Adrenal gland (tissue), 5 donors: ENCODE measurements at regions not wholly inside any gene's neighbourhood (a gene's known extent, or its start where the extent isn't known, plus 50 kb on each side); places are given as distances from the start of the nearest gene placed in this dataset.
"Not testable (repeated sequence)": the region's sequence is repeated elsewhere in the genome, so short reads cannot be mapped to it uniquely, and the experiment has no call there.

Source experiments
- CTCF ChIP-seq, 6 experiments: fragments of 450-650 bp in 4 of 6; fragments of 200-600 bp in 2 of 6; sonication (generic) in 1 of 6; IDR thresholded peaks; 1 replicate in 5 of 6; 2 replicates in 1 of 6; pipeline versions ENCODE4 v1.5.1 to v1.8.0; 2016 to 2021; ENCODE audit warnings: antibody characterized with exemption in 6 of 6, mild to moderate bottlenecking in 2 of 6, moderate library complexity in 1 of 6
- POLR2A ChIP-seq, 2 donors: fragments of 450-650 bp; IDR thresholded peaks; one replicate each; pipeline ENCODE4 v1.6.1; 2017; ENCODE audit warnings: antibody characterized with exemption in 2 of 2, mild to moderate bottlenecking in 2 of 2, moderate library complexity in 1 of 2
- donor health status: DM: no; HTN: no; CAD: no.

- TF ChIP-seq CTCF, POLR2A (IDR thresholded peaks at IDR 0.05): not testable (repeated sequence)
These were observed 79.8 kb upstream of the EEA1 start for GRCh38 chr12:93008880-93009279.
